IMR-90 (cell line): ENCODE measurements at regions not wholly inside any gene's neighbourhood (a gene's known extent, or its start where the extent isn't known, plus 50 kb on each side); places are given as distances from the start of the nearest gene placed in this dataset.

Experiments
- ATAC-seq: fragments of 200-7000 bp; cut with Tn5 transposase; 2 replicates; pipeline ENCODE4 v1.9.1; 2020; ENCODE audit warnings: low read depth, mild to moderate bottlenecking, moderate library complexity
- BruUV-seq: library from RNA; stranded (reverse); fragments of 400-500 nt; replicated peaks from 2 replicates; lab custom pipeline; 2021; lab: Mats Ljungman, UMichigan
- CTCF ChIA-PET: fragments of 300-600 bp; formaldehyde crosslinking; extraction: SDS; loops from one replicate; lab custom pipeline; 2021; ENCODE audit warnings: antibody characterized with exemption; lab: Yijun Ruan, JAX
- POLR2A ChIA-PET: fragments of 300-600 bp; sonication (Branson Sonifier 250); formaldehyde crosslinking; loops from one replicate; lab custom pipeline; 2022; ENCODE audit warnings: antibody characterized with exemption; ENCODE audit not compliant: unreplicated experiment; lab: Charles Lee
- DNase-seq: peaks from one replicate; pipeline ENCODE4 v3.0.0; 2013
- H2AFZ ChIP-seq: replicated peaks from 2 replicates; pipeline ENCODE3; 2013; ENCODE audit warnings: low read length, mild to moderate bottlenecking; ENCODE audit not compliant: poor library complexity
- H2AK5ac ChIP-seq: 2 replicates; pipeline ENCODE4 v1.6.1; 2013; ENCODE audit warnings: low read depth, low read length, inconsistent platforms
- H2AK9ac ChIP-seq: replicated peaks from 2 replicates; pipeline ENCODE3; 2013; ENCODE audit warnings: mild to moderate bottlenecking, low read depth, low read length, moderate library complexity; ENCODE audit not compliant: poor library complexity
- H2BK120ac ChIP-seq: 2 replicates; pipeline ENCODE4 v1.6.1; 2013; ENCODE audit warnings: low read depth, low read length, inconsistent platforms
- H2BK15ac ChIP-seq: 3 replicates; pipeline ENCODE4 v1.6.1; 2013; ENCODE audit warnings: low read depth, low read length, inconsistent platforms
- H2BK20ac ChIP-seq: 2 replicates; pipeline ENCODE4 v1.6.1; 2013; ENCODE audit warnings: low read depth, mild to moderate bottlenecking, inconsistent platforms, low read length, moderate library complexity
- H2BK5ac ChIP-seq: 2 replicates; pipeline ENCODE4 v1.6.1; 2013; ENCODE audit warnings: mild to moderate bottlenecking, low read depth, low read length, inconsistent platforms; ENCODE audit not compliant: poor library complexity, severe bottlenecking
- H3K14ac ChIP-seq: replicated peaks from 2 replicates; pipeline ENCODE4 v1.6.1; 2013; ENCODE audit warnings: low read depth, low read length, inconsistent platforms
- H3K18ac ChIP-seq: 2 replicates; pipeline ENCODE4 v1.6.1; 2013; ENCODE audit warnings: low read depth, low read length, control low read depth
- H3K23ac ChIP-seq: 2 replicates; pipeline ENCODE4 v1.6.1; 2013; ENCODE audit warnings: low read depth, low read length, inconsistent platforms
- H3K27ac ChIP-seq: 2 replicates; pipeline ENCODE4 v1.5.1; 2013; ENCODE audit warnings: mild to moderate bottlenecking, control low read depth, low read length; ENCODE audit not compliant: insufficient read depth
- H3K27me3 ChIP-seq: 2 replicates; pipeline ENCODE4 v1.6.1; 2013; ENCODE audit warnings: low read length; ENCODE audit not compliant: control insufficient read depth, insufficient read depth
- H3K36me3 ChIP-seq: 2 replicates; pipeline ENCODE4 v1.6.1; 2013; ENCODE audit warnings: low read length, mixed read lengths; ENCODE audit not compliant: control insufficient read depth, insufficient read depth
- H3K4ac ChIP-seq: 2 replicates; pipeline ENCODE4 v1.6.1; 2013; ENCODE audit warnings: low read depth, low read length, inconsistent platforms
- H3K4me1 ChIP-seq: 2 replicates; pipeline ENCODE4 v1.6.1; 2013; ENCODE audit warnings: low read length, mixed read lengths; ENCODE audit not compliant: control insufficient read depth, insufficient read depth
- H3K4me2 ChIP-seq: 2 replicates; pipeline ENCODE4 v1.6.1; 2013; ENCODE audit warnings: low read depth, mild to moderate bottlenecking, control low read depth, low read length, moderate library complexity
- H3K4me3 ChIP-seq: 2 replicates; pipeline ENCODE4 v1.5.1; 2013; ENCODE audit warnings: low read depth, mild to moderate bottlenecking, control low read depth, low read length, moderate library complexity; ENCODE audit not compliant: insufficient read depth
- H3K56ac ChIP-seq: 2 replicates; pipeline ENCODE4 v1.6.1; 2013; ENCODE audit warnings: low read length, inconsistent platforms; ENCODE audit not compliant: insufficient read depth; ENCODE audit errors: extremely low read depth
- H3K79me1 ChIP-seq, 2 experiments: 2 replicates each; pipeline ENCODE4 v1.6.1; 2013; ENCODE audit warnings: low read length in 2 of 2, inconsistent platforms in 1 of 2, low read depth in 1 of 2
- H3K9ac ChIP-seq: 2 replicates; pipeline ENCODE4 v1.6.1; 2013; ENCODE audit warnings: low read depth, low read length, control low read depth
- H3K9me1 ChIP-seq: 2 replicates; pipeline ENCODE4 v1.6.1; 2013; ENCODE audit warnings: low read length, inconsistent platforms; ENCODE audit not compliant: insufficient read depth
- H3K9me3 ChIP-seq: 2 replicates; pipeline ENCODE4 v1.6.1; 2013; ENCODE audit warnings: low read length; ENCODE audit not compliant: control insufficient read depth, insufficient read depth
- H4K20me1 ChIP-seq: 2 replicates; pipeline ENCODE4 v1.6.1; 2013; ENCODE audit warnings: low read length, inconsistent platforms; ENCODE audit not compliant: insufficient read depth
- H4K5ac ChIP-seq: 2 replicates; pipeline ENCODE4 v1.6.1; 2013; ENCODE audit warnings: mild to moderate bottlenecking, low read depth, low read length, control low read depth
- H4K8ac ChIP-seq, 2 experiments: 2 replicates each; pipeline ENCODE4 v1.6.1; 2013; ENCODE audit warnings: low read depth in 2 of 2, low read length in 2 of 2, control low read depth in 1 of 2, inconsistent platforms in 1 of 2
- H4K91ac ChIP-seq: 2 replicates; pipeline ENCODE4 v1.6.1; 2013; ENCODE audit warnings: low read depth, low read length, inconsistent platforms; ENCODE audit not compliant: insufficient read depth
- BHLHE40 ChIP-seq: fragments of 150-350 bp; IDR thresholded peaks from 2 replicates; pipeline ENCODE4 v1.6.1; 2016; ENCODE audit warnings: mild to moderate bottlenecking, low read depth, low read length
- CEBPB ChIP-seq: IDR thresholded peaks from 2 replicates; pipeline ENCODE4 v1.6.1; 2012; ENCODE audit warnings: low read depth, low read length, improper control_type of control experiment
- CHD1 ChIP-seq: IDR thresholded peaks from 2 replicates; pipeline ENCODE4 v1.6.1; 2012; ENCODE audit warnings: low read depth, low read length, improper control_type of control experiment
- ELK1 ChIP-seq: fragments of 150-350 bp; IDR thresholded peaks from 2 replicates; pipeline ENCODE4 v1.6.1; 2016; ENCODE audit warnings: low read depth, mild to moderate bottlenecking, low read length, moderate library complexity, borderline replicate concordance
- FOS ChIP-seq: fragments of 150-350 bp; IDR thresholded peaks from 2 replicates; pipeline ENCODE4 v1.6.1; 2016; ENCODE audit warnings: low read depth, low read length
- MAFK ChIP-seq: IDR thresholded peaks from 2 replicates; pipeline ENCODE4 v1.6.1; 2012; ENCODE audit warnings: low read depth, low read length, improper control_type of control experiment
- MAZ ChIP-seq: IDR thresholded peaks from 2 replicates; pipeline ENCODE4 v1.6.1; 2012; ENCODE audit warnings: low read depth, mild to moderate bottlenecking, low read length, improper control_type of control experiment, moderate library complexity, borderline replicate concordance
- MXI1 ChIP-seq: IDR thresholded peaks from 2 replicates; pipeline ENCODE4 v1.6.1; 2012; ENCODE audit warnings: low read depth, mild to moderate bottlenecking, low read length, moderate library complexity, borderline replicate concordance
- NFE2L2 ChIP-seq: fragments of 150-350 bp; IDR thresholded peaks from 2 replicates; pipeline ENCODE4 v1.6.1; 2016; ENCODE audit warnings: low read depth, mild to moderate bottlenecking, low read length
- POLR2A ChIP-seq: IDR thresholded peaks from 2 replicates; pipeline ENCODE4 v1.6.1; 2012; ENCODE audit warnings: mild to moderate bottlenecking, low read depth, low read length
- RAD21 ChIP-seq: IDR thresholded peaks from 2 replicates; pipeline ENCODE4 v1.6.1; 2012; ENCODE audit warnings: low read length, improper control_type of control experiment
- RCOR1 ChIP-seq: IDR thresholded peaks from 2 replicates; pipeline ENCODE4 v1.6.1; 2012; ENCODE audit warnings: mild to moderate bottlenecking, low read length, improper control_type of control experiment; ENCODE audit not compliant: insufficient replicate concordance
- RFX5 ChIP-seq: IDR thresholded peaks from 2 replicates; pipeline ENCODE4 v1.8.0; 2012; ENCODE audit warnings: low read depth, mild to moderate bottlenecking, low read length, moderate library complexity
- SMC3 ChIP-seq: fragments of 150-350 bp; IDR thresholded peaks from 2 replicates; pipeline ENCODE4 v1.6.1; 2016; ENCODE audit warnings: low read depth, mild to moderate bottlenecking, antibody characterized with exemption, low read length, moderate library complexity
- WGBS, 2 experiments: methylation state at CpG; one replicate each; pipeline versions ENCODE4 v1.1.5 to v1.1.7; 2013; ENCODE audit warnings: missing lambda C conversion rate in 2 of 2; ENCODE audit not compliant: insufficient read length in 1 of 2; ENCODE audit errors: extremely low coverage in 2 of 2; 5-methylcytosine and 5-hydroxymethylcytosine counted together
- dilution Hi-C: fragments of 300-500 bp; cut with HindIII; formaldehyde crosslinking; loops from one replicate; pipeline ENCODE4 v1.14.3; 2018; ENCODE audit warnings: low sequenced_read_pairs; ENCODE audit not compliant: unreplicated experiment
- in situ Hi-C: fragments of 300-500 bp; cut with MboI; formaldehyde crosslinking; loops from 3 replicates; pipeline ENCODE4 v1.14.3; 2019; ENCODE audit warnings: low sequenced_read_pairs, inconsistent platforms, mixed read lengths
- intact Hi-C: fragments of 100-400 bp; cut with micrococcal nuclease; formaldehyde crosslinking; loops from 2 replicates; pipeline ENCODE4 v1.10.0; 2022
- TF ChIP-seq, protein P1 (sequence below): conservative IDR thresholded peaks from 2 replicates; pipeline ENCODE4 v1.5.1; 2012; ENCODE audit warnings: mild to moderate bottlenecking, low read depth, low read length, improper control_type of control experiment
- TF ChIP-seq, protein P2 (sequence below): fragments of 150-350 bp; IDR thresholded peaks from 2 replicates; pipeline ENCODE4 v1.6.1; 2017; ENCODE audit warnings: mild to moderate bottlenecking, antibody characterized with exemption, low read length, low read depth

- no peak overlapping the region for H2BK120ac ChIP-seq
- H2BK15ac ChIP-seq: no peak overlapping the region
- H4K91ac ChIP-seq: no peak overlapping the region
- dilution Hi-C loops (no loop called here), in situ Hi-C loops (loop anchor here (5.0 to 25.0 kb wide), 3 partner anchors 411 to 1301 kb away; no protein-coding TSS in a partner anchor), intact Hi-C loops (loop anchor here (10.0 kb wide), 2 partner anchors 508 to 1088 kb away; no protein-coding TSS in a partner anchor)
- H3K9ac ChIP-seq: no peak overlapping the region
- no peak for TF ChIP-seq RCOR1
- TF ChIP-seq CEBPB: no peak
- TF ChIP-seq NFE2L2: no peak
- TF ChIP-seq, protein P1, sequence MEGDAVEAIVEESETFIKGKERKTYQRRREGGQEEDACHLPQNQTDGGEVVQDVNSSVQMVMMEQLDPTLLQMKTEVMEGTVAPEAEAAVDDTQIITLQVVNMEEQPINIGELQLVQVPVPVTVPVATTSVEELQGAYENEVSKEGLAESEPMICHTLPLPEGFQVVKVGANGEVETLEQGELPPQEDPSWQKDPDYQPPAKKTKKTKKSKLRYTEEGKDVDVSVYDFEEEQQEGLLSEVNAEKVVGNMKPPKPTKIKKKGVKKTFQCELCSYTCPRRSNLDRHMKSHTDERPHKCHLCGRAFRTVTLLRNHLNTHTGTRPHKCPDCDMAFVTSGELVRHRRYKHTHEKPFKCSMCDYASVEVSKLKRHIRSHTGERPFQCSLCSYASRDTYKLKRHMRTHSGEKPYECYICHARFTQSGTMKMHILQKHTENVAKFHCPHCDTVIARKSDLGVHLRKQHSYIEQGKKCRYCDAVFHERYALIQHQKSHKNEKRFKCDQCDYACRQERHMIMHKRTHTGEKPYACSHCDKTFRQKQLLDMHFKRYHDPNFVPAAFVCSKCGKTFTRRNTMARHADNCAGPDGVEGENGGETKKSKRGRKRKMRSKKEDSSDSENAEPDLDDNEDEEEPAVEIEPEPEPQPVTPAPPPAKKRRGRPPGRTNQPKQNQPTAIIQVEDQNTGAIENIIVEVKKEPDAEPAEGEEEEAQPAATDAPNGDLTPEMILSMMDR: no peak
- no peak for TF ChIP-seq SMC3
- no peak for TF ChIP-seq RAD21
- TF ChIP-seq BHLHE40: no peak
- no peak for TF ChIP-seq ELK1
- no peak for TF ChIP-seq MAFK
- no peak for TF ChIP-seq MXI1
- TF ChIP-seq FOS: no peak
- TF ChIP-seq MAZ: no peak
- no peak for TF ChIP-seq CHD1
- TF ChIP-seq RFX5: no peak
- no peak for TF ChIP-seq POLR2A
- TF ChIP-seq, protein P2, sequence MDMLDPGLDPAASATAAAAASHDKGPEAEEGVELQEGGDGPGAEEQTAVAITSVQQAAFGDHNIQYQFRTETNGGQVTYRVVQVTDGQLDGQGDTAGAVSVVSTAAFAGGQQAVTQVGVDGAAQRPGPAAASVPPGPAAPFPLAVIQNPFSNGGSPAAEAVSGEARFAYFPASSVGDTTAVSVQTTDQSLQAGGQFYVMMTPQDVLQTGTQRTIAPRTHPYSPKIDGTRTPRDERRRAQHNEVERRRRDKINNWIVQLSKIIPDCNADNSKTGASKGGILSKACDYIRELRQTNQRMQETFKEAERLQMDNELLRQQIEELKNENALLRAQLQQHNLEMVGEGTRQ: no peak
- no peak overlapping the region for H4K8ac ChIP-seq
- no peak for DNase-seq
- H2BK20ac ChIP-seq: no peak overlapping the region
- no peak overlapping the region for H3K4ac ChIP-seq
- WGBS, 2 experiments: 100% methylated on average over 2 of the region's 13 CpGs; no CpG with 5 or more reads in 1 of the 2 experiments
- H2AK9ac ChIP-seq: no peak overlapping the region
- peaks cover 2% of the 10 kb centered on the region; the same call in 1 of the 2 replicates for H3K4me1 ChIP-seq
- H3K27ac ChIP-seq: no peak overlapping the region
- H3K36me3 ChIP-seq: no peaks in the 10 kb centered on the region
- no peak overlapping the region for H2AK5ac ChIP-seq
- no peak for ATAC-seq
- H2BK5ac ChIP-seq: no peak overlapping the region
- no peak overlapping the region for H4K5ac ChIP-seq
- H2AFZ ChIP-seq: no peak overlapping the region
- POLR2A ChIA-PET: no interaction called here
- H3K4me2 ChIP-seq: no peak overlapping the region
- H3K9me1 ChIP-seq: no peaks in the 10 kb centered on the region
- H3K27me3 ChIP-seq: peaks cover 2% of the 10 kb centered on the region
- no peak overlapping the region for H3K56ac ChIP-seq
- no peak overlapping the region for H3K14ac ChIP-seq
- no peak overlapping the region for H3K18ac ChIP-seq
- no peaks in the 10 kb centered on the region for H3K79me1 ChIP-seq
- BruUV-seq: no TSS peak
- H4K20me1 ChIP-seq: no peaks in the 10 kb centered on the region
- no peak overlapping the region for H3K23ac ChIP-seq
- no peak overlapping the region for H3K4me3 ChIP-seq
- no peaks in the 10 kb centered on the region for H3K9me3 ChIP-seq
- CTCF ChIA-PET: no interaction called here
Observed at GRCh38 chr14:94686511-94687160, 74.4 kb downstream of the SERPINA3 start.
